NOMO-1 treated with DMSO at 0.1 percent for 48 hours (cell line): ENCODE measurements at regions not wholly inside any gene's neighbourhood (a gene's known extent, or its start where the extent isn't known, plus 50 kb on each side); places are given as distances from the start of the nearest gene placed in this dataset.
A peak's percentile ranks its signal among the peaks of the same experiment; 100 is the strongest.

Experiments
- DNase-seq: peaks from one replicate; lab custom pipeline; 2025; ENCODE audit not compliant: unreplicated experiment; lab: John Stamatoyannopoulos, UW

- DNase-seq, result no peak
These were observed 115.7 kb upstream of the MDM1 start for GRCh38 chr12:68447797-68448260.

DNA sequence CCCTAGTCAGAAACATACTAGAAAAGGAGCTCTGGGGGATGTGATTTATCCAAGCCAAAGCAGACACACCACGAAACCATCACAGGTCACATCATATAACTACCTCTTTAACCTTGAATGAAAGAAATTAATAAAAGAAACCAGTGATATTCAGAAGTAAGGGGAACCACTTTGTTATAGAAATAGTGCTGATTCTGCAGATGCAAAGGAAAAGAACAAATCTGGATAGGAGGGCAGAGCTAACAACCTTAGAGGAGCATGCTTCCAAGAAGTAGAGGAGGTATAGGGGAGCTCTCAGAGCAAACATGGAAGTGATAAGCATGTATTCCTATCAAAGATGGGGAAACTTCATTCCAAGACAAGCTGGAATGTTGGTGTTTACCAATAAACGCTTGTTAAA, 117.0 kb upstream of the MDM1 start:
- no peak for DNase-seq

DNA sequence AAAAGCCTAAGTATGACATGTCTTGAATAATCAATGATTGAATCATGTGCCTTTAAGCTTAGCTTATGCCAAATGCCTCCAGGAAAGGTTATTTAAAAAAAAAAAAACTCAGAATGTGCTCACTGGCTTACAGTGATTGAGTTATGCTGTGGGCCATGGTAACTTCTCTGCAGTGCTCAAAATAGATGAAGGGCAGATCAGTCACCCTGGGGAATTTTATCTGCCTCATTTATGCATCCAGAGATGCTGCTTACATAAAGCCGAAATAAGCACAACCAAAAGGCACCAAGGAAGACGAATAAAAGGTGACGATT, 118.7 kb upstream of the MDM1 start:
- no peak for DNase-seq

- DNase-seq, result peak; percentile 79
These were observed 119.3 kb upstream of the MDM1 start for GRCh38 chr12:68451261-68452077.

DNA sequence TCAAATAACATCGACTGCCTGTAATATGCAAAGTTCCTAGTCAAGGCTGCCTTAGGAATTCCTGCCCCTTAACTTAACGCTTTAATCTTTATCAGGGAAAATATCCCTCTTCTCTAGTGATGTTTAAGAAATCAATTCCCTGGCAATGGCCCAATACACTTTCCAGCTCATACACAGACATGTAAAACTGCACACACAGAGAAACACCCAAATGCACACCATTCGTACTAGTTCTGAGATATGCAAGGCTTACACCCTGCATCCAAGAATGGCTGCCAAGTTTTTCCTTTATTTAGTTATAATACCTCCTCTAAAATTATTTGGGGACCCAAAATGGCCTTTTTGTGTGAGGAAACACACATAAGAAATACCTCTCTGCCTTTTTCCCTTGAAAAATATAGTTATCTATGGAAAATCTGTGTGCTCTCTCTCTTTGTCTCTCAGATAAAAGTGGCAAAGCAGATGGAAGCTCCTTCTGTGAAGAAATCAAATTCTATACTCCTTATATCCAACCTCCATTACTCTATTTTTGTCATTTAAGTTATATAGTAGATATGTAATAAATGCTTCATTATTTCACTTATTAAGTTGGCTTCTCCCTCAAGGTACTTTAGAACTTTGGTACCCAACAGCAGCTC, 120.0 kb upstream of the MDM1 start:
- DNase-seq, result no peak

DNA sequence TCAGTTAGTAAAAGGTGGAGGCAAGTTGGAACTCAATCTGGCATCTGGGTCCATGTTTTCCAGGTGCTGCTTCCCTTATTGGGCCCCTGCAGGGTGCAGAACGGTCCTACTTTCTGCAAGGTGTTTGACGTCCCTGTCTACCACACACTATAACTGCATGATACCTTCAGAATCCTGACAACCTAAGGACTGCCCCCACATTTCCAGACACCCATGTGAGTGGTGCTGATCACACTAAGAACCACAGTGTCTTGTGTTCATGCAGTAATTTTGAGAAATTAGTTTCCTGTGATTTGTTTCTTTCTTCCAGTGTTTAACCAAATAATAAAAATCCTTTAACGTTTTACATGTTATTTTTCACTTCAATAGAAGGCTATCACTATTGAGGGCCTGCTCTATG, 121.1 kb upstream of the MDM1 start:
- no peak for DNase-seq

- no peak for DNase-seq
These were observed 121.7 kb upstream of the MDM1 start for GRCh38 chr12:68453876-68454275.

DNA sequence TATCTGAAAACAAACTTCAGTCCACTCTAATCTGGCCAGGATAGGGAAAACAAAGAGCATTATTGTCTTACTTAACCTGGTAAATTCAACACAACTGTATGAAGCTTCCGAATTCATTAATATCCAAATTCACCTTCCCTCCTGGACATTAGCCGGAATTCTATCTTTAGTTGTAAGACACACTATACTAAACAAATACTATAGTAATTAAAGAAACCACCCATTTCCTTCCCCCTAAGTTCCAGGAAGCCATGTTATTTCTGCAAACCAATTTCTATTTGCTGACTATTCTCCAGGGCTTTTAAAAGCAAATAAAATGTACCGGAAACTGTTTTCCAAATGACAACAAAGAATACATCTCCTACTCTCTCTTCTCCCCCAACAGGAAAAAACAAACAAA, 122.7 kb upstream of the MDM1 start:
- peak; percentile 15 for DNase-seq

- no peak for DNase-seq
These were observed 123.7 kb upstream of the MDM1 start for GRCh38 chr12:68455691-68456345.

GRCh38 chr12:68458866-68459265, 126.7 kb upstream of the MDM1 start:
- no peak for DNase-seq

DNA sequence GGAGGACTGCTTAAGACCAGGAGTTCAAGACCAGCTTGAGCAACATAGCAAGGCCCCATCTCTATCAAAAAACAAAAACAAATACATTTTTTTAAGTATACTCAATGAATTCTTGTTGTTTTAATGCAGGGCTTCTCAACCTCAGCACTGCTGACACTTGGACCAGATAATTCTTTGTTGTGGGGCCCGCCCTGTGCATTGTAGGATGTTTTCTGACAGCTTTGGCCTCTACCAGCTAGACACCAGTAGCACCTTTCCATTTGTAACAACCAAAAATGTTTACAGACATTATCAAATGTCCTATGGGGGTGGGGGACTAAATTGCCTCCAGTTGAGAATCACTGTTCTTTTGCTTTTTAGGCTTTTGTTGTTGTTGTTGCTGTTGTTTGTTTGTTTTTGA, 128.1 kb upstream of the MDM1 start:
- no peak for DNase-seq

GRCh38 chr12:68461645-68462044, 129.5 kb upstream of the MDM1 start:
- DNase-seq, result no peak

DNA sequence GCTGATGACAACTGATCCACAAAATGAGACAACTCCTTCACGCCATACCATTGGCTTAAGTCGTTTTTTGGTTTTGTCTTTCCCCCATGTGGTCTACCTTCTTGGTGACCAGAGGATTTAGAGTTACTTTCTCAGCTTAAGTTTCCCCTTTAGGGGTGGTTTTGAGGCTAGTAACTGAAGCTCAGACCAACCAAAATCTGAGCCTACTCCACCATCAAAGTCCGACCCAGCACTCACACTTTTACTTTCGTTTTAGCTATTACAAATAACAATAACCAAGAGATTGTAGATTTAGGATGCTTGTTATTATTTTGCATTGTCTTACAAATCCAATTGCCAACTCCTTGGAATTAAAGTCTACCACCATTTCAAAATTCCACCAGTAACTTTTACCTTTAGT, 130.6 kb upstream of the MDM1 start:
- DNase-seq, result peak; percentile 20

DNA sequence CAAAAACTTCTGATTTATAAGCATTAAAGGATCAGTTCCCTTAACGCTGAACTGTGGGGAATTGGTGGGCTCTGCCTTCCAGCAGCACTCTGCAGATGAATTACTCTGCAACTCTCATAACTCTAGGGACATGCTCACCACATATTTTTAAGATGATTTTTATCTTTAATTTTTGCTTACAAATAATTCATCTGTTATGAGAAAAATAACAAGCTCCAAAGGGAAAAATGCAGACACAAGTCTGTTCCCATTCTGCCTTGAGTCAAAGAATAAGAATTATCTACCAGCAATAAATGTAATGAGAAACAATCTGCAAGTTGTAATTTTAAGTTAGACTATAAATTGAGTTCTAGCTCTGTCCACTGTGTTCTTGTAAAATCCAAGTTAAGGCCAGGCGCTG, 133.1 kb upstream of the MDM1 start:
- DNase-seq, result no peak

DNA sequence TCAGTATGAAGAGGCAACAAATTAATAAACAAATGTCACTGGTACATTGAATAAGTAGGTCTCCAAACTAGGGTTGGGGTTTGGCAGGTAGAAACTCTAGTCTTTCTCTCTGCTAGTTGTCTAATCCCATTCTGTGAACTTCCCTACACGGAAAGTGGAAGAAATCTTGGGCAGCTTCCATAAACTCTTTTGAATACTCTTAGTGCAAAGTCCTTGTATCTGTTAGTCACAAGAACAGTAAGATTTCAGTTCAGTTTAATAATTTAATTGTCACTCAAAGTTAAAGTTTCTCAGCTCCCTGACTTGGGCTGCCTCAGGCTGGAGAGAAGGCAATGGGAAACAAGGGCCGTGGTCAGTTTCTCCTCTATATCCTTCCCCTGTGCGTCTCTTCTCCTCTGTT, 135.4 kb upstream of the MDM1 start:
- no peak for DNase-seq

DNA sequence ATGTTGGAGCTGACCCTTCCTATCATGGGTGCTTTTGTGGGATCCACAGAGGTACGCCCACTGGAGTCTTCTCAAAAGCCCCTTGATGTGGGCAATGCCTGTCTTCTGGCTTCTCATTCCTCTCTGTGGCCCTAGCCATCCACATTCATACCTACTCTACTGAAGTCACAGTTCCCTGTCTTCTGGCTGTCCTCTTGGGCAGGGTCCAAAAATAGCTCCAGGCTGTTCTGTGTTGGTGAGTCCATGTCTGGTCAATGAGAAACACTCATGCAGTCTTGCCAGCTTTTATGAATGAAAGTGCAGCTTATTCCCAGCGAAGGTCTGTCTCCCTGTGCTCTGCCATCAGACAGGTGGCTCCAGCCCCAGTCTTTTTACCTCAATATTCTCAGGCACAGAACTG, 135.9 kb upstream of the MDM1 start:
- DNase-seq, result no peak

GRCh38 chr12:68469113-68469512, 137.0 kb upstream of the MDM1 start:
- no peak for DNase-seq

DNA sequence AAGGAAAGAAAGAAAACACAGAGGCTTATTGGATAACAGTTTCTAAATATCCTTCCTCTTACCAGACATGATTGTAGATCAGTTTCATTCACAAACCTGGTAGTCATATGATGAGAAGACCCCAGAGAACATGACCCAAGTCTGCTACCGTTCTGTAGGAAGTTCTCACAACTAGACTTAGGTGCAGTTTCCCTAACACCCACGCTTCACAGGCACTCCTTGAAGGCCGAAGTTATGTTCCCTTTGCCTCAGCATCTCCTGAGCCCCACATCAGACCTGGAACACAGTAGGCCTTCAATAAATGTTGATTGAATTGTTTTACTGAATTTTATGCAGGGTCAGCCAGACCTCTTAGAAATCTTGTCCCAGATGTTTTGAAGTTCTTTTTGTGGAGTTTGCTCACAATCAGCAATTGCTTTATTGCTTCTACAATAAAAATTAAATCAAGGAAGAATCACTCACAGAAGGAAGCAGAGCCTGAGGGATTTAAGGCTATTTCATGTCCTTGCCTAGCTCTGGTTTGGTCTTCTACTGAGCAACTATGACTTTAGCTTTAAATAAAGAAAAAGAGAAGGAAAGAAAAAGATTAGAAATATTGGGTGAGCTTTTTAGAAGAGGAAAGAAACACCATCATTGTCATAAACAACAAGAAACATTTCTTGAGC, 138.6 kb upstream of the MDM1 start:
- no peak for DNase-seq

- DNase-seq, result no peak
These were observed 136.1 kb upstream of the RAP1B start for GRCh38 chr12:68474467-68475204.

DNA sequence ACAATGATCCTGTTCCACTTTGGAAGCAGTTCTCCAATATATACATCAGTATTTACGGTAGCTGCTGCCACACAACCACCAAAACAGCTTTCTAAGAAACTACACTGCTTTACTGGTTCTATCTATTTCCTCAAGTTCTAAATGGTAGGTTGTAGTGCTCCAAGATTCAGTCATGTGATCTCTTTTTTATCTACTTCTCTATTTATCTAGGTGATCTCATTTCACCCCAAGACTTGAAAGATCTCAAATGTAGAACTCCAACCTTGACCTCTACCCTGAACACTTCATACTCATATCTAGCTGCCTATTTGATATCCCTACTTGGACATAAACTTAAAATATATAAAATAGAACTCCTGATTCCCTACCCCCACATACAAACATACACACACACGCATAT, 133.9 kb upstream of the RAP1B start:
- no peak for DNase-seq

GRCh38 chr12:68477261-68477772, 133.4 kb upstream of the RAP1B start:
- DNase-seq, result no peak
